GM19372 (cell line): ENCODE measurements at regions not wholly inside any gene's neighbourhood (a gene's known extent, or its start where the extent isn't known, plus 50 kb on each side); places are given as distances from the start of the nearest gene placed in this dataset.
"Not testable (repeated sequence)": the region's sequence is repeated elsewhere in the genome, so short reads cannot be mapped to it uniquely, and the experiment has no call there.

Source experiments
- ATAC-seq: cut with Tn5 transposase; IDR thresholded peaks from one replicate; pipeline ENCODE4 v1.9.1; 2021; ENCODE audit warnings: mild to moderate bottlenecking, low read depth, moderate library complexity; ENCODE audit not compliant: unreplicated experiment

DNA sequence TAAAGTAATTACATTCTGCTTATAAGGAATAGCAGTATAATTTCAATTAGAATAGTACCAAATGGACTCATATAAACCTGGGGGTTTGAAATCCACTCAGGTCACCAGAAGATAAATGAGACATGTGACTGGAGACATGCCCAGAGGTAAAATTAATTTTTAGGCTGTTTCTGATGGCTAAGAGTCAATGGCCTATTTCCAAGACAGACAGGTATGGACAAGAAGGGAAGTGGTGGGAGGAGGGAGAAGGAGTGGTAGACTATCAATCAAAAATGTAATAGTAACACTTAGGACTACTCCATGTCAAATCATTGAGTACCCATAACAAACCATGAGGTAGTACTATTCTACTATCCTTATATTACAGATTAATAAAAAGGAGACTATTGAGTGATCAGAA lies 544.0 kb downstream of the GALC start:
- ATAC-seq: no peak

DNA sequence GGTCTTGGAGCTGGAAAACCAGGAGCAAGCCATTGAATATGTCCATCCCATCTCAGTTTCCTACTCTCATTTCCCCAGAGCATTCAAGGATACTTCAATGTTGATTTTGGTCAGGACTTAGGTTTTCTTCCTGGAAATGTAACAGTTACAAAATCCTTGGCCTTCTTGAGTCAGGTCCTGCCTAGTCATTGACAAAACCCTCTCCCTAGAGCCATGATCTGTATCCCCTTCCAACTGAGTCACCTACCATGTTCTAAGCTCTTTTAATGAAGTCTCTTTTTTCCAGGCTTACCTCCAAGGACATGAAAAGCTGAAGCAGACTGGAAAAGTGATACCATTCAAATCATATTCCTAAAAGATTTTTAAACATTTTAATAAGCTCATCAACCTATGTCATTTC lies 549.2 kb downstream of the GALC start:
- ATAC-seq: no peak

DNA sequence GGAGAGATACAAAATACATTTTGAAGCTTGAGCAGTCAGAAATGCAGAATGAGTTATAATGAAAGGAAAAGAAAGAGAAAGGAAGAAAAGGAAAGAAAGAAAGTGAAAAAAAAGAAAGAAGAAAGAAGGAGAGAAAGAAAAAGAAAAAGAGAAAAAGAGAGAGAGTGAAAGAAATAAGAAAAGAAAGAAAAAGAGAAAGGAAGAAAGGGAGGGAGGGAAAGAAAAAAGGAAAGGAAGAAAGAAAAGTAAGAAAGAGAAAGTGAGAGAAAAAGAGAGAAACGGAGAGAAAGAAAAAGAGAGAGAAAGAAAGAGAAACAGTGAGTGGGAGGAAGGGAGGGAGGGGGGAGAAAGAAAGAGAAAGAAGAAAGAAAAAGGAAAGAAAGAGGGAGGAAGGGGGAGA lies 549.9 kb downstream of the GALC start:
- no peak for ATAC-seq

GRCh38 chr14:87437158-87437557 lies 555.8 kb downstream of the GALC start:
- ATAC-seq: no peak

- no peak for ATAC-seq
Observed at GRCh38 chr14:87434680-87435079, 558.3 kb downstream of the GALC start.

- no peak for ATAC-seq
Observed at GRCh38 chr14:87434011-87434410, 559.0 kb downstream of the GALC start.

- ATAC-seq: no peak
Observed at GRCh38 chr14:87432698-87433097, 560.3 kb downstream of the GALC start.

DNA sequence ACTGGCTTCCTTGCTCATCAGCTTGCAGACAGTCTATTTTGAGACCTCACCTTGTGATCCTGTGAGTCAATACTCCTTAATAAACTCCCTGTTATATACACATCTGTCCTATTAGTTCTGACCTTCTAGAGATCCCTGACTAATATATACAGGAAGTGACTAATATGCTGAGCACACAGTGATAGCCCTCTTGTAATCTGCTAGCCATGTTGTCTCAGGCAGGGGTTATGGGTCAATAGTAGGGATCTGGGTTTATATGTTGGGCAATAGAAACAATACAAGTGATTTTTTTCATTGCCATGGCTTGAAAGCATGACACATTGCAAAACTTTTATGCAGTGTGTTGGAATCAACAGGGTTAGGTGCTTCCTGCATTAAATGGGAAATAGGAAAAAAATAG lies 562.2 kb downstream of the GALC start:
- ATAC-seq: no peak

DNA sequence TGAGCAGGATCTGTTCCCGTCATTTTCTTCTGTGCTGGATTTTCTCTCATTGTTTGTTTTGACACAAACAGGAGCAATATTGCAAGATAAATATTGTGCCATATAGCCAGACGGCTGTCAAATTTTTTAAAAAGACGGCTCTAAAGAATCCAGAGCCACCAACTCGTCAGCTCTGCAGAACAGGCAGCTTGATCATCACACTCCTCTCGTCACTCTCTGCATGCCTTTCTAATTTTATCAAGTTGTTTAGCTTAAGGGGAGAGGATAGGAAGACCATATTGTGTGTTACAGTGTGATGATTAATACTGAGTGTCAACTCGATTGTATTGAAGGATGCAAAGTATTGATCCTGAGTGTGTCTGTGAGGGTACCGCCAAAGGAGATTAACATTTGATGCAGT lies 562.8 kb downstream of the GALC start:
- ATAC-seq: no peak

GRCh38 chr14:87419925-87420324 lies 573.1 kb downstream of the GALC start:
- ATAC-seq: no peak

GRCh38 chr14:87411370-87411769 lies 581.6 kb downstream of the GALC start:
- ATAC-seq: no peak

- ATAC-seq: no peak
Observed at GRCh38 chr14:87409393-87409792, 583.6 kb downstream of the GALC start.

GRCh38 chr14:87407344-87407743 lies 585.6 kb downstream of the GALC start:
- no peak for ATAC-seq

DNA sequence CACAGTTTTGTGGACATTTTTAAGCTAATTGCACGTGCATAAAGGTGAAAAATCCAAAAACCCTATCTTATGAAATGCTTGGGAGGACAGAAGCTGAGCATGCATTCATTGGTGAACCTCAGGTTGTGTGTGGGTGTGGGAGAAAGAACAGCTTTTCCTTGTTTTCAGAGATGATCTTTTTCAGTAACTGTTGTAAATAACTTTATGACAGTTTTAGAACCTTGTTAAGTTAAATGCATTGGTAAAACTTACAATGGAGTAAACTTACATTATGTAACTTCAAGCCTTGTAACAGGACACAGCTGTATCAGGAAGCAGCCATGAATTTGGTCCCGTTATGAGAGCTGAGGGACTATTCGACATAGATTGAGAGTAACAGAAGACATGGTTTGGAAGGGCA lies 587.4 kb downstream of the GALC start:
- no peak for ATAC-seq

- ATAC-seq: no peak
Observed at GRCh38 chr14:87397499-87397898, 595.5 kb downstream of the GALC start.

- no peak for ATAC-seq
Observed at GRCh38 chr14:87391066-87391465, 601.9 kb downstream of the GALC start.

DNA sequence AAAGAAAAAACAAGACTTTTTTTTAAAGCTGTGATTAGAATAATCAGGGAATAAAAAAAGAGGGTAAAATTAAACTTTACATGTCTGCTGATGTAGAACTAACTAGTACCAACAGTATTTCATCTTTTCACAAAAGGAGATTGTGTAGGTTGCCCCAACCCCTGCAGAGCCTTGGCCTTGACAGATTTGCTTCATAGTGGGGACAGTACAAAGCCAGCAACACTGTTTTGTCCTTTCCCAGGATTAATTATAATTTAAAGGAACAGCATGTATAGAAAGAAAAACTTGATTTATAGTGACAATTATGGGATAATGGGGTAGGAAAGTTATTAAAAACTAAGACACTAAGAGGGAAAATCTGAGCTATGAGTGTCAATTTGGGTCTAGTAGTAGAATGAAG lies 604.0 kb downstream of the GALC start:
- ATAC-seq: no peak

GRCh38 chr14:87387806-87388205 lies 605.2 kb downstream of the GALC start:
- ATAC-seq: no peak

- ATAC-seq: no peak
Observed at GRCh38 chr14:87386524-87386923, 606.5 kb downstream of the GALC start.

GRCh38 chr14:87380054-87380453 lies 612.9 kb downstream of the GALC start:
- ATAC-seq: no peak

- ATAC-seq: no peak
Observed at GRCh38 chr14:87368751-87369150, 624.2 kb downstream of the GALC start.

GRCh38 chr14:87360246-87360645 lies 632.7 kb downstream of the GALC start:
- not testable (repeated sequence) for ATAC-seq

- ATAC-seq: no peak
Observed at GRCh38 chr14:87351007-87351406, 642.0 kb downstream of the GALC start.
